ENCODE measurements at regions not wholly inside any gene's neighbourhood (a gene's known extent, or its start where the extent isn't known, plus 50 kb on each side); places are given as distances from the start of the nearest gene placed in this dataset.

DNA sequence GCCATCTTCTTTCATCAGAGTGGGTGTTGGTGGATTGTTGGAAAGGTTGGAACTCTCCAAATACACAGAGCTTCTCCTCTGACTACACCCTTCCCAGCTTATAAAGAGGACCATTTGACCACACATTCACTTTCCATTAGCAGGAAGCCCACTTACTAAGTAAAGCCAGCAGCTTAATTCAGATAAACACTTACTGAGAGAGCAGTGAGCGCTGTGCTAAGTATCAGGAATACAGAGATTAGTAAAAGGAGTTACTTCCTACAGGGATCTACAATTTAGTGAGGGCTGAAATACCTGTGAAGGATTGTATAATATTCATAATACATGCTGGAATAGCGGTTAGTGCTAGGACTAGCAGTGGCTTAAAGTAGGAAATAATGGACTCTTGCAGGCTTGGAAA is 343.0 kb downstream of the NYAP2 start:
- DNase-seq (ENCODE audit: low read depth): no peak
- H3K4me3 ChIP-seq (ENCODE audit: control insufficient read depth, low read depth, low read length): no peak overlapping the region
- TF ChIP-seq CTCF (conservative IDR thresholded peaks at IDR 0.05; ENCODE audit: control insufficient read depth, insufficient read depth, low read depth, low read length): no peak

- TF ChIP-seq CTCF (conservative IDR thresholded peaks at IDR 0.05; ENCODE audit: control insufficient read depth, insufficient read depth, low read depth, low read length): no peak
- no peak overlapping the region for H3K4me3 ChIP-seq (ENCODE audit: control insufficient read depth, low read depth, low read length)
- DNase-seq (ENCODE audit: low read depth): peak; percentile 91
Measured at GRCh38 chr2:225740086-225740485, 340.6 kb downstream of the NYAP2 start.

DNA sequence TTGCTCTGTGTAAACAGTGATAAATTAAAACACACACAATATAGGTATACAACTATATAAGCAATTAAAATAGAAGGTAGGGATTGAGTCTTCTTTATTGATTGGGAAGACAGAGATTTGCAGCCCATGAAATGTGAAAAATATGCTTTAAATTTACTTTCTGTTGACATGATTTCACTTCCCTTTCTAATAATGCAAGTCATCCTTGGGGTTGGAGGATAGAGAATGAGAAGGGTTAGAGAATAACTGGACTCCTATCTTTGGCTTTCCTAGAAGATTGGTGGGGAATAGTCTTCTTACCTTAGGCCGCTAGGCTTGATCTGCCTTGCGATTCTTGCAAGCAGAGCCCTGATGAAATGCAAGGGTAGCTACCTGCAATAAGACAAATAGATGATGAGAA is 339.8 kb downstream of the NYAP2 start:
- TF ChIP-seq CTCF (conservative IDR thresholded peaks at IDR 0.05; ENCODE audit: control insufficient read depth, insufficient read depth, low read depth, low read length): no peak
- H3K4me3 ChIP-seq (ENCODE audit: control insufficient read depth, low read depth, low read length): no peak overlapping the region
- DNase-seq (ENCODE audit: low read depth): no peak

- TF ChIP-seq CTCF (conservative IDR thresholded peaks at IDR 0.05; ENCODE audit: control insufficient read depth, insufficient read depth, low read depth, low read length): no peak
- DNase-seq (ENCODE audit: low read depth): no peak
- no peak overlapping the region for H3K4me3 ChIP-seq (ENCODE audit: control insufficient read depth, low read depth, low read length)
Measured at GRCh38 chr2:225738735-225739134, 339.2 kb downstream of the NYAP2 start.

- peak; percentile 31 for DNase-seq (ENCODE audit: low read depth)
- no peak for TF ChIP-seq CTCF (conservative IDR thresholded peaks at IDR 0.05; ENCODE audit: control insufficient read depth, insufficient read depth, low read depth, low read length)
- H3K4me3 ChIP-seq (ENCODE audit: control insufficient read depth, low read depth, low read length): no peak overlapping the region
Measured at GRCh38 chr2:225737556-225737955, 338.0 kb downstream of the NYAP2 start.

DNA sequence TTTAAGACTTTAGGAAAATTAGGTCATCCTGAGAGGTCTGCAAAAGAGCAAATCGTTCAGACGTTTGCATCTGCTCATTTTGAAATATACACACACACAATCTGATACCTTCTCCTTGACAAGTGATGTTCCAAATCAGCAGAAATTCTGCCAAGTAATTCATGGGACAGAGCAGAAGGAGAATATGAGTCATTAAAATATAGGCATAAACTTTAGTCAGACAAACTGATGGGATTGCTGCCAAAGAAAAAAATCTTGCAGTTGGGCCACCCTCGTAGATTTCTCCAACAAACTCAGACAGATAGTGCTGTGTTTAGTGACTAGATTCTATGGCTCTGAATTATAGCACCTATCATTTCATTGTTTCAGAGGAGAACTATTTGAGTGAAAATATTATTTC is 336.3 kb downstream of the NYAP2 start:
- no peak overlapping the region for H3K4me3 ChIP-seq (ENCODE audit: control insufficient read depth, low read depth, low read length)
- peak; percentile 93 for DNase-seq (ENCODE audit: low read depth)
- no peak for TF ChIP-seq CTCF (conservative IDR thresholded peaks at IDR 0.05; ENCODE audit: control insufficient read depth, insufficient read depth, low read depth, low read length)

DNA sequence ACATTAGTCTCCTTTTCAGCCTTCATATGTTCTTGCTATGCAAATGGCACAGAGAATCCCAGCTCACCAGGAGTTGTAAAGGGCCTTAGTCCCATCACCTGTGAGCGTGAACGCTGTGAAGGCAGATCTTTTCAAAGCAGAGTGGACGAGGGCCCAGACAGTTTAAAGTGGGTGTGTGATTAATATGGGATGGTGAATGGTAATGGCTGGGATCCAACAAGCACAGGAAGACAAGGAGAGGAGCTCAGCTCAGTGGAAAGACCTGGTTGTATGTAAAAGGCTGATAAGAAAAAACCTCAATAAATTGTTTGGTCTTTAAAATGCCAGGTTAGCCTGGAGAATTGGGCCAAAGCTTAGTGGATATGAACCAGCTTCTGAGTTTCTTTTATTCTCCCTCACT is 326.2 kb downstream of the NYAP2 start:
- no peak overlapping the region for H3K4me3 ChIP-seq (ENCODE audit: control insufficient read depth, low read depth, low read length)
- peak; percentile 15 for DNase-seq (ENCODE audit: low read depth)
- no peak for TF ChIP-seq CTCF (conservative IDR thresholded peaks at IDR 0.05; ENCODE audit: control insufficient read depth, insufficient read depth, low read depth, low read length)
